Effector CD8-positive, alpha-beta T cell (primary cell): ENCODE measurements at regions not wholly inside any gene's neighbourhood (a gene's known extent, or its start where the extent isn't known, plus 50 kb on each side); places are given as distances from the start of the nearest gene placed in this dataset.

ENCODE experiments used
- DNase-seq: peaks from one replicate; lab custom pipeline; 2025; lab: John Stamatoyannopoulos, UW

DNA sequence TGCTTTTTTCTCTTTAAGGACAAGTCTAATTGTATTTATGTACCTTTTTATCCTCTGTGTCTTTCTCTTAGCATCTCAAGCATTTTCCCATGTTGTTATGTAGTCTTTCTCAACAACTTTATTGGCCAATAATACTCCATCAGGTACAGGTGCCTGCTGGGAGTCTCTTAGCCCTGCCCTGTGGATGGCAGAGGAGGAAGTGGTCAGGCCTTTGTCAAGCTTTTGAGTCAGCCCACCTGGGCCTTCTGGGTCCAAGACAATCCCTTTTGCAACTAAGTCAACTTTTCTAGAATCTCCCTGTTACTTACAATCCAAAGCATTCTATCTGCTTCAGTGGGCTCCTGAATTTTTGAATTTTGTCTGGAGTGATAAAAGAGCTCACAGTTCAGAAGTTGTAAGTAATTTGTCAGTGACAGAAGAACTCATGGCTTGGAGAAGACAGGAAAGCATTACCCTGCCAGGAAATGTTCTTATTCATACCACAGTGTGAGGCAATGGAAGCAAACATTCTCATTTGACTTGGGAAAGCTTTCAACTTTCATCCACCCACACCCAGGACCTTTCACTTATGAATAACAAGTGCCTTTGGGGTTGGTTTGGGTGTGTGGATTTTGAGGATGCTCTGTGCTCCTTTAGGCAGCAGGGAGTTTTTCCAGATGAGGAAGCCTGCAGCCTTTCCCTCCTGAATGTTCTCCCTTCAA, 200.0 kb upstream of the S1PR3 start:
- no peak for DNase-seq

DNA sequence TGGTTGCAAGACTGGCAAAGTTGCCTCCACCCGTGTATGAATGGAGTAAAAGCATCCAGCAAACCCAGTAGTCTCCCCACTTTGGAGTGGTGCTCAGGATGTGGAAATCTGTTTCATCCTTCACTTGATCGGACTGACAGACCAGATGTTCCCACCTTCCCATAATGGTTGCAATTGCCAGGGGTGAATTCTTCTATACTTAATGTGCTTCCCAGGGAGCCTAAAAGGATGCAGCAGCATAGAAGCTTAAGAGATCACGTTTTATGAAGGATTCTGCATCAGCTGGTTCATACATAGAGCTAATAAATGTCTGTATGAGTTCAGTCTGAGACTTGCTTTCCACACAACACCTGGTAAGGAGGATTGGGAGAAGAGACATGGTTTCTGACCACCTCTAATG, 198.8 kb upstream of the S1PR3 start:
- no peak for DNase-seq

GRCh38 chr9:88794100-88794499, 197.2 kb upstream of the S1PR3 start:
- DNase-seq = no peak

DNA sequence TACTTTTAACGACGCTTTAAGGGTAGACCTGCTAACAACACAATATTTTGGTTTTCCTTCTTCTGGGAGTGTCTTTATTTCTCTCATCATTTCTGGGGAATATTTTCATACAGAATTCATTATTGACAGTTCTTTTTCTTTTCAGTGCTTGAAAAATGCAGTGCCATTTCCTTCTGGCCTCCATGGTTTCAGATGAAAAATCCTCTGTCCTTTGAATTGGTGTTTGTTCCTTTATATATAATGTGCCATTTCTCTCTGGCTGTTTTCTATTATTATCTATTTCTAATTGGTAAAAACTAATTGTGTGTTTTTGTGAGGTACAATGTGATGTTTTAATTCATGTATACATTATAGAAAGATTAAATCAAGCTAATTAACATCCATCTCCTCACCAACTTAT, 194.3 kb upstream of the S1PR3 start:
- no peak for DNase-seq

DNA sequence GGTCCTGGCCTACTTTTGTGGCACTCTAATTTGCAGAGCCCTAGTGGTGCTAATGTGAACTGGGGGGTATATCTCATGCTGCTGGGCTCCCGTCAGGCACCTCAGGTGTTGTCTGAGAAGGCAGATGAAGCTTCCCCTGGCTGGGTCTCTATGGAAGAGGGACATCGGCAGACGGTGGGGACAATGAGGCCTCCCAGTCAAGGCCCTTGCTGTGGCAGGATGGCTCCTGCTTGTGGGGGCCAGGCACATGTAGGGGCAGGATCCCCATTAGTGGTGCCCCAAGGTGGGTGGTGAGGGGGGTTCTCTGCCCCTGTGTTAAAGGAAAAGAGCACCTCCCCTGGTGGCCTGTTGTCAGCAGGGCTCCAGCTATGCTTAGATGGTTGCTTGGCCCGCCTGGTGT, 192.8 kb upstream of the S1PR3 start:
- no peak for DNase-seq

- DNase-seq = no peak
These were observed 191.5 kb upstream of the S1PR3 start for GRCh38 chr9:88799541-88800328.

DNA sequence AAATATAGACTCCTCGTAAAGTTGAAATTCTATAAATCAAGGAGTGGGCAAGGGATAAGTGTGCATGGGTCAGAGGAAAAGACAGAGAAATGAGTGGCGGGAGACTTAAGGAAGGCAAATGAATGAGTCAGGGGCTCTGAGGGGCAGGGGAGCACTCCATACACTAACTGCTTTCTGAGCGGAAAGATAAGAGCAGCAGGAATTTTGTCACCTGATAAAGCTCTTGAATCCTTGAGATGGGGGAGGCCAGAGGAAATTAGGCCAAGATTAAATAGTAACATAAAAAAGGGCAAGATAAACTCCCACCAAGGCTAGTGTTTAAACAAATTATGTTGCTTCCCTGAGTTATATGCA, 191.0 kb upstream of the S1PR3 start:
- no peak for DNase-seq

DNA sequence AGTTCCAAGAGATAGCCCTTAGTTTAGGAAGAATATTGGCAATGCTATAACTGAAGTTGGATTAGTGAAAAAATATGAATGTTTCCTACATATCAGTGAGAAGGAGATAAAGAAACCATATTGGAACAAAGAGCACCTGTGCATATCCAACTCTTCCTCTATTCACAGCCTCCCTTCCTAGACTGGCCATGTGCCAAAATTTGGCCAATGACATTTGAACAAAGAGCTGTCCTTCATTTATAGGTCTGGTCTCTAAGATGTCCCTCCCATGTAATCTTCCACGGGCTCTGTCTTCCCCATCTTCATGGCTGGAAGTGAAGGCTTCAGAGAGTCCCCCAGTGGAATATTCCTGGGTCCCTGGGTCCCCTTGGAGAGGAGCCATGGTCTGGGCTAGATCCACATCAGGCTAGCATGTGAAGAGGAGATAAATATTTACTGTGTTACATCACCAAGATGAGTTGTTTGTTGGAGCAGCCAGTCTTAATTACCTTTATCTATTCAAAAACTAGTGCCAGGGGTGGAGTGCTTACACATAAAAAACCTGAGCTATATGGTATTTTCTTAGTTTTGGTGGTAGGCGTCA, 190.0 kb upstream of the S1PR3 start:
- DNase-seq = no peak

GRCh38 chr9:88802533-88802932, 188.7 kb upstream of the S1PR3 start:
- no peak for DNase-seq

GRCh38 chr9:88803546-88804253, 187.6 kb upstream of the S1PR3 start:
- DNase-seq = no peak

DNA sequence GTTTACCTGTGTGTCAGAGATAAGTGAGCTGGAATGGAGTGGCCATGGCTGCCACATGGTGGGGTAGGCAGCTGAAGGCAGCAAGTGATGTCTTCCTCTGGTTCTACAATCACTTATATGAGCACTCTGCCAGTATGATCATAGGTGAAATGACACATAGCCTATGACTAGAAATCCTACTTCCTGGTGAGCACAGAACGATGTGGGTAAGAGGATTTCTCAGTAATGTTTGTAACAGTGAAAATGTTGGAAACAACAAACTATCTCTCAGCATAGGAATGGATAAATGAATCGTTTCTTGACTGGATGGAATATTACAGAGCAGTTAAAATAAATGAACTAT, 187.0 kb upstream of the S1PR3 start:
- no peak for DNase-seq

DNA sequence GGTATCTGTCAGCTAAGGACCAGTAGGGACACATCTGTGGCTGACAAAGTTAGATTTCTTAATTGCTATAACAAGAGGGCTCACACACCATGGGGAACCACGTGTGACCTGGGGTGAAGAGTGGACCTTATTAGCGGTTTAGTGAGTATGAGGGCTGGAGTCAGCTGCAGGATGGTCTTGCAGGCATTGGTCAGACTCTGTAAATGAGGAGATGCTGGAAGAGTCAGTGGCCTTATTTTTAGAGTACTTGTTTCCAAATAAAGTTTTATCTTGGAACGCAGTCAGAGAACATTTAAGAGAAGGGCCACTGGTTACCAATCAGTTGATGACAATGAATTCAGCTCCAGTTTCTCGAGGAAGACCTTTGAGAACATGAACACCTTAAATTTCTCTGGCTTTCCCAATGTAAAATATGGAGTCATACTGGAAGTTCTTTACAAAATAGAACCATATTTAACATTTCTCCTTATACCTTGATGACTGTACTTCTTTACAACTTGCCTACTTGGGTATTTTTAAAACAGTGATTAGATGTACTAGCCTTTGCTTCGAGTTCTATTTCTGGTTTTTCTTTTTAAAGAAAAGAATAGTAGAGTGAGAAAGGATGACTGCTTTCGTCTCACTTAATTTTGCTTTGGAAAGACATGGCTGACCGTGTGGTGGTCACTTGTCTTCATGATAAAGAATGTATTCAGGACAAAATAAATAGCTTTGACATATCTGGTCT, 185.9 kb upstream of the S1PR3 start:
- DNase-seq = no peak

DNA sequence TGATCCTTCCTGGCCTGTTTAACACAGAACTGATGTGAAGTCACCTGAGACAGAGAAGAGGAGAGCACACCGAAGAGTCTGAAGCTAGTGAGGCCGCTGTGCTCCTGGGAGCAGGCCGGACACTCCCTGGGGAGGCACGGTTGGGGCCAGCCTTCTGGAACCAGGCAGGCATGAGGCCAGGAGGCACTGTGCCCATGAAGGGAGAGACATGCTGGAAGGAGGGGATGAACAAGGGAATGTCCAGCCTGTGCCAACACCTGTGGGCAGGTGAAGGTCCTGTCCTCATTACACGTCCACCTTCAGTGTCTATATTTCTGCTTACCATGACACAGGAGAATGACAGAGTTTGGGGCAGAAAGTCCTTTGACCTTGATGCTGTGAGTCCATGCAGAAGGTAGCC, 183.8 kb upstream of the S1PR3 start:
- no peak for DNase-seq

GRCh38 chr9:88808019-88808656, 183.1 kb upstream of the S1PR3 start:
- DNase-seq = no peak

GRCh38 chr9:88808761-88809354, 182.4 kb upstream of the S1PR3 start:
- DNase-seq = no peak

DNA sequence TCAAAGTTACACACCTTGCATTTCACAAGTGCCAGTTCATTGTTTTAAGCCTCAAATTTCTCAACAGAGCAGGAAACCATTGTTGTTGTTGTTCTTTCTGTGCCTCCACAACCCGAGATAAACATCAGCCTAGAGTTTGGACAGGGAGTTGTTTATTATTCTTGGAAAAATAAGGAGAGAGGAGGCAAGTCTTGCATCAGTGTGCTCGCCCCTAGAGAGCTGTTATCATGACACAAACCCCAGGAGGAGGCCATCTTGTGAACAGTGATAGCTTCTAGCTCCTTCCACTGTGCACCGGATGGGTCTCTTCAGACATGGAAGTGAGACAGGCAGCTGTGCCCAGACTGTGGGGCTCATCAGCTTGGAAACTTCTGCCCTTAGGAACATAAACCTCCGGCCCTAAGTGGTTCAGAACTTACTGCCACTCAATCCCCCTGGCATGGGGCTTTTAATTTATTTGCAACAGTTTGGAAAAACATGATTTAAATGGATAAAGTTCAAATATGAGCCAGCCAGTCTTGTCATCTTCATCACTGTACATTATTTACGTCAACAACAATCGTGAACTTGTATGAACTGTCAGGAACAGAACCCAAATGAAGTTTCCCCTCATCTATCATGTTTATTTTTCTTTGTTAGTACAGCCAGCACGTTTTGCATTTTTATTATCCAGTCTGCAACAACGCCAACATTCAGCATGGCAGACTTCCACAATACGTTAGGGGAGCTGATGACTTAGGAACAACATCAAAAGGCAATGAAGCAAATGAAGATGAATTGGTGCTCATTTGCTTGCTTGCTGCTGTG, 181.7 kb upstream of the S1PR3 start:
- no peak for DNase-seq

DNA sequence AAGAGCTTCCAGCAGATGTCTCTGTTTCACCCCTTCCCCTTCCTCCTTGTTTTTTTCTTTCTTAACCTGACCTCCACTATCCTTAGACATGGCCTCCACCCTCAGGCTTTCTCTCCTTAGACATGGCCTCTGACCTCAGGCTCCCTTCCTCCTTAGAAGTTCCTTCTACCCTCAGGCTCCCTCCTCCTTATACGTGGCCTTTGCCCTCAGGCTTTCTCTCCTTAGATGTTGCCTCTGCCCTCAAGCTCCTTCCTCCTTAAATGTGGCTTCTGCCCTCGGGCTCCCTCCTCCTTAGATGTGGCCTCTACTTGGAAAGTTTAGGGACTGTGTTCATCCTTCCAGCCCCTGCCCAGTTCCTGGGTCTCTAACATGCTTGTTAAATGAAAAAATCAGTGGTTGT, 180.4 kb upstream of the S1PR3 start:
- DNase-seq = no peak

- DNase-seq = no peak
These were observed 179.8 kb upstream of the S1PR3 start for GRCh38 chr9:88811511-88811910.

GRCh38 chr9:88812938-88813637, 178.2 kb upstream of the S1PR3 start:
- no peak for DNase-seq
